GM12878 (cell line): ENCODE measurements at regions not wholly inside any gene's neighbourhood (a gene's known extent, or its start where the extent isn't known, plus 50 kb on each side); places are given as distances from the start of the nearest gene placed in this dataset.

ENCODE experiments used
- ATAC-seq: fragments of 200-7000 bp; cut with Tn5 transposase; 3 replicates; pipeline ENCODE4 v1.9.1; 2020; ENCODE audit warnings: mild to moderate bottlenecking, moderate library complexity
- BruUV-seq: library from RNA; stranded (reverse); fragments of 400-500 nt; replicated peaks from 2 replicates; lab custom pipeline; 2021; lab: Mats Ljungman, UMichigan
- CTCF ChIA-PET: fragments of 300-600 bp; sonication (Branson Sonifier 250); formaldehyde crosslinking; extraction: SDS; loops from one replicate; lab custom pipeline; 2021; ENCODE audit warnings: inconsistent platforms; lab: Yijun Ruan, JAX
- POLR2A ChIA-PET: fragments of 350-600 bp; formaldehyde crosslinking; extraction: SDS; loops from one replicate; lab custom pipeline; 2021; ENCODE audit warnings: inconsistent platforms; lab: Charles Lee
- RAD21 ChIA-PET: fragments of 300-600 bp; sonication (Branson Sonifier 250); formaldehyde crosslinking; loops from one replicate; lab custom pipeline; 2023; ENCODE audit warnings: antibody characterized with exemption; ENCODE audit not compliant: unreplicated experiment; lab: Charles Lee
- SMC1A ChIA-PET: fragments of 300-600 bp; sonication (Branson Sonifier 250); formaldehyde crosslinking; loops from one replicate; lab custom pipeline; 2023; ENCODE audit not compliant: unreplicated experiment, uncharacterized antibody; lab: Charles Lee
- DNase-seq: peaks from one replicate; pipeline ENCODE4 v3.0.0-alpha.2; 2011; ENCODE audit warnings: low read depth, low spot score
- FAIRE-seq: peaks from 3 replicates; lab custom pipeline; 2011; peaks lifted over from hg19 to GRCh38; lab: Jason Lieb, UNC
- H2AFZ ChIP-seq: 2 replicates; pipeline ENCODE4 v1.6.0; 2011; ENCODE audit warnings: low read depth, low read length, control low read depth; ENCODE audit not compliant: control insufficient read depth
- H3K27ac ChIP-seq: 2 replicates; pipeline ENCODE4 v1.5.1; 2011; ENCODE audit warnings: control low read depth; ENCODE audit not compliant: control insufficient read depth, insufficient read depth
- H3K27me3 ChIP-seq, 2 experiments: replicated peaks in 1 of 2; 2 replicates each; pipeline versions ENCODE4 v1.6.0 to v1.6.1; 2011; ENCODE audit warnings: low read length in 1 of 2; ENCODE audit not compliant: control insufficient read depth in 2 of 2, insufficient read depth in 2 of 2
- H3K36me3 ChIP-seq, 2 experiments: 2 replicates each; pipeline ENCODE4 v1.5.1; 2011; ENCODE audit warnings: low read length in 1 of 2; ENCODE audit not compliant: control insufficient read depth in 2 of 2, insufficient read depth in 2 of 2
- H3K4me1 ChIP-seq: 2 replicates; pipeline ENCODE4 v1.6.1; 2011; ENCODE audit warnings: mild to moderate bottlenecking, low read length, moderate library complexity, mixed read lengths; ENCODE audit not compliant: control insufficient read depth, insufficient read depth
- H3K4me2 ChIP-seq: 2 replicates; pipeline ENCODE4 v1.6.0; 2011; ENCODE audit warnings: control low read depth; ENCODE audit not compliant: control insufficient read depth, insufficient read depth
- H3K4me3 ChIP-seq: fragments of 200-600 bp; sonication (generic); 2 replicates; pipeline ENCODE4 v1.5.1; 2016
- H3K79me2 ChIP-seq: 2 replicates; pipeline ENCODE4 v1.6.0; 2011; ENCODE audit warnings: low read length; ENCODE audit not compliant: control insufficient read depth, insufficient read depth
- H3K9ac ChIP-seq: 2 replicates; pipeline ENCODE4 v1.8.0; 2011; ENCODE audit warnings: low read length, control low read depth, mixed read lengths; ENCODE audit not compliant: control insufficient read depth, insufficient read depth
- H3K9me3 ChIP-seq: replicated peaks from 3 replicates; pipeline ENCODE4 v1.5.1; 2011; ENCODE audit warnings: mild to moderate bottlenecking, low read length; ENCODE audit not compliant: control insufficient read depth, insufficient read depth
- H4K20me1 ChIP-seq: 2 replicates; pipeline ENCODE4 v1.6.0; 2011; ENCODE audit not compliant: control insufficient read depth, insufficient read depth
- FOXM1 ChIP-seq: IDR thresholded peaks from 2 replicates; pipeline ENCODE4 v1.6.1; 2012; ENCODE audit warnings: low read depth, mild to moderate bottlenecking, inconsistent platforms, low read length, moderate library complexity
- GABPA ChIP-seq: IDR thresholded peaks from 2 replicates; pipeline ENCODE4 v1.6.1; 2014; ENCODE audit warnings: antibody characterized with exemption, low read depth, mild to moderate bottlenecking, inconsistent platforms
- KAT2A ChIP-seq: conservative IDR thresholded peaks from 2 replicates; pipeline ENCODE4 v1.6.1; 2011; ENCODE audit warnings: low read depth, low read length; ENCODE audit not compliant: control insufficient read depth
- NBN ChIP-seq: fragments of 450-650 bp; IDR thresholded peaks from 2 replicates; pipeline ENCODE4 v1.6.1; 2016
- NFYB ChIP-seq: IDR thresholded peaks from 2 replicates; pipeline ENCODE4 v1.6.1; 2011; ENCODE audit warnings: low read depth, mild to moderate bottlenecking, low read length, improper control_type of control experiment, moderate library complexity; ENCODE audit not compliant: insufficient read depth
- POLR2AphosphoS2 ChIP-seq: IDR thresholded peaks from 2 replicates; pipeline ENCODE4 v1.6.1; 2011; ENCODE audit warnings: low read depth, mild to moderate bottlenecking, low read length, improper control_type of control experiment, moderate library complexity
- STAT1 ChIP-seq: fragments of 450-650 bp; conservative IDR thresholded peaks from 2 replicates; pipeline ENCODE4 v1.6.1; 2014; ENCODE audit warnings: antibody characterized with exemption, mild to moderate bottlenecking
- TCF3 ChIP-seq: IDR thresholded peaks from 2 replicates; pipeline ENCODE4 v1.6.1; 2012; ENCODE audit warnings: low read depth, mild to moderate bottlenecking, low read length, borderline replicate concordance; ENCODE audit not compliant: insufficient read depth
- YY1 ChIP-seq: IDR thresholded peaks from 2 replicates; pipeline ENCODE4 v1.6.1; 2011; ENCODE audit warnings: low read depth, mild to moderate bottlenecking, low read length
- WGBS: methylation state at CpG from one replicate; pipeline ENCODE4 v1.1.6; 2016; ENCODE audit warnings: low lambda C conversion rate; ENCODE audit not compliant: insufficient replicate concordance, insufficient coverage; ENCODE audit errors: missing lambda C conversion rate; 5-methylcytosine and 5-hydroxymethylcytosine counted together
- in situ Hi-C: fragments of 300-500 bp; cut with MboI; formaldehyde crosslinking; loops from 9 replicates; pipeline ENCODE4 v1.14.3; 2018; ENCODE audit warnings: mixed read lengths
- intact Hi-C: fragments of 100-400 bp; cut with micrococcal nuclease; formaldehyde crosslinking; loops from one replicate; pipeline ENCODE4 v1.14.2; 2022; ENCODE audit not compliant: unreplicated experiment
- TF ChIP-seq, protein P1 (sequence below): fragments of 450-650 bp; IDR thresholded peaks from 2 replicates; pipeline ENCODE4 v1.6.1; 2014; ENCODE audit warnings: mild to moderate bottlenecking

DNA sequence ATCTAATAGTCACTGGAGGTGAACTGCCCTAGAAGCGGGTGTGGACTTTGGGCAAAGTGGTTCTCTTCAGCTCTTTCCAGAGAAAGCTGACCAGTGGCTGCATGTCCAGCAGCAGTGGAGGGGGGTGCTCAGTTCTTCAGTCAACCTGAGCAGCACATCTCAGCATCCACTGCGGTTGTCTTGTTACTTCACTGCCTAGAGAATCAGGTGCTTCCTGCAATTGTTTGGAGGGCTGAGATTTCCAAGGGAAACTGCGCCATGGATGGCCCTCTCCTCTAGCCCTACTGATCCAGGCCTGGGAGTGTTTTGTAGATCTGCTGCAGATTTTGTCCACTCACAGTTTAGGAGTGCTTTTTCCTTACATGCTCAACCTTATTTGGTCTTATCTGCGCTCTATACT, 65.6 kb upstream of the CFAP161 start:
- Histone ChIP-seq H4K20me1 (no peaks in the 10 kb centered on the region), H3K4me1 (no peaks in the 10 kb centered on the region), H3K27me3 (no peaks in the 10 kb centered on the region), H2AFZ (no peak overlapping the region), H3K79me2 (no peaks in the 10 kb centered on the region), H3K9me3 (no peaks in the 10 kb centered on the region), H3K4me2 (no peak overlapping the region), H3K4me3 (no peak overlapping the region), H3K27ac (no peak overlapping the region), H3K36me3 (no peaks in the 10 kb centered on the region), H3K9ac (no peak overlapping the region)
- DNase-seq = no peak
- no peak for FAIRE-seq
- TF ChIP-seq STAT1 (no peak), NFYB (no peak), KAT2A (no peak), YY1 (no peak), GABPA (no peak), NBN (no peak), TCF3 (no peak), POLR2AphosphoS2 (no peak), FOXM1 (no peak)
- TF ChIP-seq, protein P1, sequence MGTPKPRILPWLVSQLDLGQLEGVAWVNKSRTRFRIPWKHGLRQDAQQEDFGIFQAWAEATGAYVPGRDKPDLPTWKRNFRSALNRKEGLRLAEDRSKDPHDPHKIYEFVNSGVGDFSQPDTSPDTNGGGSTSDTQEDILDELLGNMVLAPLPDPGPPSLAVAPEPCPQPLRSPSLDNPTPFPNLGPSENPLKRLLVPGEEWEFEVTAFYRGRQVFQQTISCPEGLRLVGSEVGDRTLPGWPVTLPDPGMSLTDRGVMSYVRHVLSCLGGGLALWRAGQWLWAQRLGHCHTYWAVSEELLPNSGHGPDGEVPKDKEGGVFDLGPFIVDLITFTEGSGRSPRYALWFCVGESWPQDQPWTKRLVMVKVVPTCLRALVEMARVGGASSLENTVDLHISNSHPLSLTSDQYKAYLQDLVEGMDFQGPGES = no peak
- no TSS peak for BruUV-seq
- intact Hi-C loops = no loop called here
- ChIA-PET SMC1A (no interaction called here), POLR2A (interaction anchor here (0.7 kb wide), 1 partner anchor 144 kb away, joined by 4 read pairs; no protein-coding TSS in a partner anchor), RAD21 (no interaction called here), CTCF (interaction anchor here (0.6 to 0.9 kb wide), 2 partner anchors 29 to 34 kb away, joined by 3 read pairs; no protein-coding TSS in a partner anchor)
- ATAC-seq = no peak
- WGBS = 57% methylated on average over 4 of the region's 4 CpGs
- in situ Hi-C loops = no loop called here
